Mucosa of gallbladder (tissue), 1 donor: ENCODE measurements at regions not wholly inside any gene's neighbourhood (a gene's known extent, or its start where the extent isn't known, plus 50 kb on each side); places are given as distances from the start of the nearest gene placed in this dataset.

Experiments
- DNase-seq: peaks from one replicate; pipeline ENCODE4 v3.0.0-alpha.2; 2020; ENCODE audit warnings: low spot score
- donor health status: DM: no; HTN: no; CAD: no.

GRCh38 chr6:170198298-170198697 lies 92.6 kb downstream of the DLL1 start:
- DNase-seq = no peak

GRCh38 chr6:170193326-170193821 lies 97.5 kb downstream of the DLL1 start:
- DNase-seq = peak; percentile 8

- DNase-seq = peak; percentile 2
Measured at GRCh38 chr6:170192905-170193304, 98.0 kb downstream of the DLL1 start.

- peak; percentile 6 for DNase-seq
Measured at GRCh38 chr6:170192101-170192500, 98.8 kb downstream of the DLL1 start.

GRCh38 chr6:170190046-170190445 lies 100.8 kb downstream of the DLL1 start:
- DNase-seq = peak; percentile 7

- peak; percentile 4 for DNase-seq
Measured at GRCh38 chr6:170189236-170189635, 101.6 kb downstream of the DLL1 start.

- peak; percentile 6 for DNase-seq
Measured at GRCh38 chr6:170188571-170189001, 102.3 kb downstream of the DLL1 start.

- DNase-seq = peak; percentile 9
Measured at GRCh38 chr6:170187669-170188566, 103.0 kb downstream of the DLL1 start.

- peak; percentile 4 for DNase-seq
Measured at GRCh38 chr6:170186941-170187668, 103.8 kb downstream of the DLL1 start.

GRCh38 chr6:170186006-170186935 lies 104.6 kb downstream of the DLL1 start:
- DNase-seq = peak; percentile 8

- peak; percentile 3 for DNase-seq
Measured at GRCh38 chr6:170185175-170185978, 105.5 kb downstream of the DLL1 start.

GRCh38 chr6:170184316-170184715 lies 106.6 kb downstream of the DLL1 start:
- peak; percentile 9 for DNase-seq

- no peak for DNase-seq
Measured at GRCh38 chr6:170183521-170183920, 107.4 kb downstream of the DLL1 start.

GRCh38 chr6:170182781-170183120 lies 108.1 kb downstream of the DLL1 start:
- no peak for DNase-seq

- DNase-seq = peak; percentile 4
Measured at GRCh38 chr6:170182093-170182780, 108.6 kb downstream of the DLL1 start.

GRCh38 chr6:170181338-170181690 lies 109.6 kb downstream of the DLL1 start:
- DNase-seq = no peak

- DNase-seq = peak; percentile 8
Measured at GRCh38 chr6:170180671-170181337, 110.1 kb downstream of the DLL1 start.

GRCh38 chr6:170179616-170180324 lies 111.1 kb downstream of the DLL1 start:
- DNase-seq = peak; percentile 8
